PC-9 (cell line): ENCODE measurements at regions not wholly inside any gene's neighbourhood (a gene's known extent, or its start where the extent isn't known, plus 50 kb on each side); places are given as distances from the start of the nearest gene placed in this dataset.
"Not testable (repeated sequence)": the region's sequence is repeated elsewhere in the genome, so short reads cannot be mapped to it uniquely, and the experiment has no call there.

Source experiments
- CTCF ChIP-seq: fragments of 200-600 bp; sonication (generic); conservative IDR thresholded peaks from 2 replicates; pipeline ENCODE4 v1.6.1; 2017; ENCODE audit warnings: mixed run types, antibody characterized with exemption, mild to moderate bottlenecking, moderate library complexity
- EZH2 ChIP-seq: fragments of 200-600 bp; sonication (generic); IDR thresholded peaks from 2 replicates; pipeline ENCODE4 v1.8.0; 2017; ENCODE audit warnings: antibody characterized with exemption, low read depth

- not testable (repeated sequence) for TF ChIP-seq CTCF, EZH2
Measured at GRCh38 chr9:138203304-138203703, 325.7 kb downstream of the CACNA1B start.
